ENCODE measurements at regions not wholly inside any gene's neighbourhood (a gene's known extent, or its start where the extent isn't known, plus 50 kb on each side); places are given as distances from the start of the nearest gene placed in this dataset.
"Not testable (repeated sequence)": the region's sequence is repeated elsewhere in the genome, so short reads cannot be mapped to it uniquely, and the experiment has no call there.

DNA sequence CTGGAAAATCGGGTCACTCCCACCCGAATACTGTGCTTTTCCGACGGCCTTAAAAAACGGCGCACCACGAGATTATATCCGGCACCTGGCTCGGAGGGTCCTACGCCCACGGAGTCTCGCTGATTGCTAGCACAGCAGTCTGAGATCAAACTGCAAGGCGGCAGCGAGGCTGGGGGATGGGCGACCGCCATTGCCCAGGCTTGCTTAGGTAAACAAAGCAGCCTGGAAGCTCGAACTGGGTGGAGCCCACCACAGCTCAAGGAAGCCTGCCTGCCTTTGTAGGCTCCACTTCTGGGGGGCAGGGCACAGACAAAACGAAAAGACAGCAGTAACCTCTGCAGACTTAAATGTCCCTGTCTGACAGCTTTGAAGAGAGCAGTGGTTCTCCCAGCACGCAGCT lies 132.5 kb upstream of the TLE4 start:
- DNase-seq, result not testable (repeated sequence)

DNA sequence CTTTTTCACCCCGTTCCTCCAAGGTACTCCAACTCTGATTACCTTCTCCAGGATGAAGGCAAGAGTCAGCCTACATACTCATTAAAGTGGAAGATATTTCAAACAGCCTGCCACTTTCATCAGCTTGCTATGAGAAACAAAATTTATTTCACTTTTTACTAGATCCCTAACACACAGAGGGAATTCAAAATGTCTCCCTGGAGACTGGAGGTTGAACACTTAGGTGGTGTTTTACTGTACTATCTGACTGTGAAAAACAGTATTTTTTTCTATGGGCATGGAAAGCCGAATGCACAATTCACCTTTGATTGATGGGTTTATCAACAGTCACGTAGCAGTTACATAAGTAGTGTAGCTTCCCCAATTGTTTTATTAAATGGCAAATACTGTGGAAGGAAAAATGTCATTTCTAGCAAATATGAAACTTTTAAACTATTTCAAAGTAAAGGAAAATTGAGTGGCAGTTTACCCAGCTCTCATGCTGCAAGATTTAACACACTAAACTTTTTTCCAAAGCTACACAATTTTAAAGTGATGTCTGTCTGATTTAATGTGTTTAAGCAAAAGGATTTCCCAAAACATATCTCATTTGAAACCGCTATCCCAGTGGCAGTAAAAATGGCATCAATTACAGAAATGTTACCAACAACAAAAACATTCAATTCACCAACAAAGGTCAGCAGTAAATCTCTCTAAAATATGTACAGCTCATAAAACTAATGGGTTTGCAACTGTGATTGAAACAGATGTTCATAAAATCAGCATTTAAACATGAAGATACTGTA lies 125.0 kb upstream of the TLE4 start:
- no peak for DNase-seq

DNA sequence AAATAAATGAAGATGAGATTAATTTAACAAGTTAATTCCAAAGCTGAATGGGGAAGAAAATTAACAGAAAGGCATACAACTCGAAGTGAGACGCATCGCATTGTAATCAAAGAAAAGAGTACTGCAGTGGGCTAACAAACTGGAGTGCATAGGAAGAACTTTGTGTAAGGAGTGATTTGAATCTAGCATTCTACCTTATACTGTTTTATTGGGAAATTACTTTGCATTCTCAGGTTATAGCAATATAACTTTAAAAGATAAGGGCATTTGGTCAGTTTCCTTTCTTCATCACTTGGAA lies 124.5 kb upstream of the TLE4 start:
- DNase-seq, result no peak

DNA sequence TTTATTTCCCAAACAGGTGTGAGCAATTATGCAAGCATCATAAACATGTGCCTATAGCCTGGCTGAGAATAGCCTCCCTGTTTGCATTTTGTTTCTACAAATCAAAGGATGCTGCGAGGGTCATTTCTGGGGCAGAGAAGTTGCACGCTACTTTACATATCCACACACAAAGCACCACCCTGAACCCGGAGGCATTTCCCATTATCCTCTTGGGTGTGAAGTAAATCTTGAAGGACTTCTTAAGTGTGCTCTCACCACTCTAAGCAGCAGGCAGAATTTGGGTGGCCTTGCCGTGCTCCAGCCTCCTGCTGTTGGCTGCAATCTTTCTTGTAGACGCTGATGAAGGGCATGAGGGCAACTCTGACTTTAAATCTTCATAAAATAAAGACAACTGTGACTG lies 124.0 kb upstream of the TLE4 start:
- no peak for DNase-seq

DNA sequence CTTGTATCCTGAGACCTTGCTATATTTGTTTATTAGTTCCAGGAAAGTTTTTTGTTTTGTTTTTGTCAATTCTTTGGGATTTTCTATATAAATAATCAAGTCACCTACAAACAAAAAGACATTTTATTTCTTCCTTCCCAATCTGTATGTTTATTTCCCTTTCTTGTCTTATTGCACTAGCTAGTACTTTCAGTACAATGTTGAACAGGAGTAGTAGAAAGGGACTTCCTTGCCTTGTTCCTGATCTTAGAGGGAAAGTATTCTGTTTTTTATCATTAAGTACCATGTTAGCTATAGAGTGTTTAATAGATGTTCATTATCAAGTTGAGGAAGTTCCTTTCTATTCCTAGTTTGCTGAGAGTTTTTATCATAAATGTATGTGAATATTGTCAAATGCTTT lies 119.5 kb upstream of the TLE4 start:
- DNase-seq, result no peak

DNA sequence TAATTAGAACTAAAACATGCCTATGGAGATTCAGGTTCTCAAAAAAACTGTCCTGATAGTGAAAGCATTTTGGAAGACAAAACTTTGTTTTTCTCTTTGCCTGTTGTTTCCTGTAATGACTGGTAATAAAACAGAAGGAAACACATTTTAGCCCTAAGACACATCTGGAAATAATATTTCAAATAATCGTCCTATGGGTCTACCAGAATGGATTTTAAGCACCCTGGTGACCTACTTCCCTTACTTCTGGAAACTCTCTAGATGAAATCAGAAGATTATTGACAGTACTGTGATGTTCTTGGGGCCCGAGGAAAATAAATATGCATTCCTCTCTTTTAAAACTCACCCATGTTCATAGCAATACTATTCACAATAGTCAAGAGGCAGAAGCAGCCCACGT lies 110.1 kb upstream of the TLE4 start:
- no peak for DNase-seq

DNA sequence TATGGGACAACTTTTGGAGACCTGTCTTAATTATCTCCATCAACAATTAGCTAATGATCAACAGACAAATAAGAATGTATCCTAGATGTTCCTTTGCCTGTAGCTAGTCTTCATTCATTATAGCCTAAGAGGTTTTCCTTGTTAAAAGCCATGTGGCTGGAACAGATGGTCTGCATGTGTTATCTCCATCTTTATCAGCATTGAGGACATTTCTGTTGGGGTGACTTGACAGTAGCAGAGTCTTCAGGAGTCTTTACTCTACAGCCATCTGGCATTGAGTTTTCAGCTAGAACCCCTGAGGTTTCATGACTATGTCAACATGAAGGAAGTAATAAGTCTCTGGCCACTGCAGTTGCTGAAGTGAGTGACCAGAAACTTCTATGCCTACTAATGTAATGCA lies 106.6 kb upstream of the TLE4 start:
- DNase-seq, result no peak

DNA sequence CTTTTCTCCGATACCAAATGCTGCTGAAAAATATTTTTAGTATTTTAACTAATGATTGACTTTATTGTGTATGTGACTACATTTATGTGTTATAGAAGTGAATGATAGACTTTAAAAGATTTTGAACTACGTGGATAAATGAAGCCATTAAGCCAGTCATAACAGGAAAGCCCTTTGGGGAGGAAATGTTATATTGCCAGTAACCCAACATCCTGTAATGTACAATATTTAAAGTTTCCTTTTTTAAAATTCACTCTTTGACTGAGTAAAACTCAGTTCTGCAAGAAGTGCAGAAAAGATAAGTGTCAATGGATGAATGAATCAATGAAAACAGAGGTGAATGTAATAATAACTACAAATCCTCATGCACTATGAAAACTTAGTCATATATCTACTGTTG lies 102.6 kb upstream of the TLE4 start:
- DNase-seq, result no peak

DNA sequence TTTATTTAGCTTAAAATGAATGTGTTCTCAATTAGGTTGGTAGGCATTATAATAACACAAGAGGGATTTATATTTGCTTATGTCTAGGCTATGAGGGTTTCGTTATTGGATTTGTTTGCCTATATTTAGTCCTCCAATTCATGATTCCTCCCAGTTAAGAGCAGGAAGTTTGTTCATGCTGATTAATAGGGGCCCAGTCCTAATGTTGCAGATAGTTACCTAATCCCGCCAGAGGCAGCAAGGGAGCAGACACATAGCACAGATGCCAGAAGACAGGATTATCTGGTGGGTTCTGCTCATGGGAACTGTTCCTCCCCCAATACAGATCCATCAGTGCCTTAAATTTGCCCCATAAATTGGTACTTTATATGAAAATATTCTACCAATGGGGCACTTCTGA lies 100.8 kb upstream of the TLE4 start:
- no peak for DNase-seq

DNA sequence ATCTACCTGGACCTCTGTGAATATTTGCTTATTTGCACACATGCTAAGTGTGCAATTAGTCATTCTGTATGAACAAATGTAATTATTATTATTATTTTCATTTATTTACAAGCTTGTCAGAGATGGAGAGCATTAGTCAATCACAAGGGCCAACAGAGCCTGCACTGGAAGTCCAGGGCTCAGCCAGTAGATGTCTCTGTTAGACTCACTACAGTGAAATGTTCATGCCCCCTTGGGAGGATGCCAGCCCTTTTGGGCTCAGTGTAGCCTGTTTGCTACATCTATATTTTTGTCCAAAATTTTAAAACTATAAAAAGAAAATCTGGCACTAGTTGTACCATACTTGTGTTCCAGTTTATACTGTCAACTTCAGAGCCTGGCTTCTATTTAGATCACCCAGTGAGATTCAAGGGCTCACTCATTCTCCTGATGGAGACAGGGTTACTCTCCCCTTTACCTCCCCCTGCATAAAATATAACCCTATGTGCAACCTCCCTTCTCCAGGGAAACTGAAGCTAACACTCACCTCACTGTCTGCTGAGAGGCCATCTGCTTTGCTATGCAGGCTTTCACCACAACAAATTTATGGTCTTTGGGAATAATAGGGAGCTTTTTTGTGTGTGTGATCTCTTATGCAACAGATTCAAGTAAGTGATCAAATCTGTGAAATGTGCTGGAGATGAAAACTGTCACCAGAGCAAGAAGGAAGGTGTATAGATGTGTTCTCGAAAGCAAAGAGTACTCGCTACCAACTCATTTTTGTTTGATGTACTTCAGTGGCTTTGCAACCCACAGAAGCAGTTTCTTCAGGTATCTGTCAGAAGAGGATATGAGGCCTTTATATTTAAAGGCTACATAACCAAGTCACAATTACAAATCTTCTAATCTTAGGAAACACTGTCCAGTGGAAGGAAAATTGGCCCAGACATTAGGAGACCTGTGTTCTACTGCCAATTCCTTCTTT lies 99.9 kb upstream of the TLE4 start:
- DNase-seq, result no peak

DNA sequence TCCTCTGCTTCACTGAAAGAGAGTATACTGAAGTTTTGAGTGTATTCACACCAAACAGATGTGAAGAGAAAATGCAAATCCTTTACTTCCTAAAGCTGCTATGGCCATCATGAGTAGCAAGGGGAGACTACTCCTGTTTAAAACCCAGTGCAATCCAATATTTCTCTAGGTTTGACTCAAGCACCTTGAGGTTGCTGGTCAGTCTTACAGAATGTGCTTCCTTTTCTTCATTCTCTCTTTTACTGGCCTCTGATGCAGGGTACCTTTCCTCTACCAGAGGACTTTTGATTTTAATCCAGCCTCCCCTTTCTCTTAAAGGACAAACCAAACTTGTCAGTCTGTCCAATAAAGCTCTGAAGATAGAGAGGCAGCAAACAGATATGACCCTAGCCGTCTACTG lies 98.1 kb upstream of the TLE4 start:
- DNase-seq, result no peak

DNA sequence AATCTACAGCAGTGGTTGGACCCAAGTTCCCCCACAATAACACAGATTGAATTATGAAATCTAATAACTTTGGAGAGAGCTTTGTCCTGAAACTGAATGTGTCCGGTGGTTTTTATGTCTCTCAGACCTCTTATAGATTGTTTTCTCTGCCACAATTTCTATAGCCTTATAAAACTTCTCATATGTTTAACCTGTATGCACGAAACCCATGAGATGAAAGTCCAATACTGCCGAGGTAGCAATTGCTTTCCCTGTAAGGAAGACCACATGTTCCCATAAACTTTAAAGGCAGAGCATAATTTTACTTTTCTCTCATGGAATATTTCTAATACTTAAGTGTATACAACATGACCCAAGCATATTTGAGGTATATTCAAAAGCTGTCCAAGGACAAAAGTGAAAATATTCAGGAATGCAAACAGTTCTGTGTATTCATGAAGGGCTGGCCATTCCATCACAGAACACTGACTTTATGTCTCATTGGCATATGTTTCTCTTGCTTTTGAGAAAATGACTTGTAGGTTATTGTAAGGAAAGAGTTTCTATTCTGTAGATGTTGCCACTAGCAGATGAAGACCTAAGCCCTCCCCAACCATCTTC lies 94.4 kb upstream of the TLE4 start:
- no peak for DNase-seq

DNA sequence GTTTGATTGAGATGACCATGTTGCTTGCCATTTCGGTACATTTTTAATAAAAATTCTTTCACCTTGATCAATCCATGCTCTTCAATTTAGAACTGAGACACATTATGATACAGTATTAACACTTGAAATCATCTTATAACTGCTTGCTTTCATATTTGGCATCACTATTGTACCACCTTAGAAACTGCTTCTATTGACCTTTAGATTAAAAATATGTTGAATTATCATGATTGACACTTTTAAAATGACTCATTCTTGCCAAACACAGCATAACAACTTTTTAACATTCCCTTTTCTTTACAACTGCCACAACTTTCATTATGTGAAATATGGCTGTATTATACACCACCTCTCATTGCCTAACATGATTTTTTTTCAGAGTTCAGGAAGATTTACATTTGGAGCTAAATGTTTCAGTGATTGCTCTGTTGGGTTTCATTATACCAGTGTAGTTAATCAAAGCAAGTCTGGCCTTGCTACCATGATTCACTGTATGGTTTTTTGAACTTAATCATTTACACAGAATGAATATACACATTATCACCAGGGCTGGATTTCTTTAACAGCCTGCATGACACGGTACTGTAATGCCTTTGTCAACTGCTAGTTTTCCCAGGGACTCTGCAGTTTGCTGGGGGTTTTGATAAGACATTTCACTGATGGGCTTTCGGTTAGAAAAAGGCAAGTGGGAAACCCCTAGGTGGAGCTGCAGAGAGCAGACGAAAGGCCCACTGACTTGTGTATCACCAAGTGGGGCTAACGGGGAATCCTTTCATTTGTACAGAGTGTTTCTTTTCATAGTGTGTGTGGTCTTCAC lies 93.6 kb upstream of the TLE4 start:
- no peak for DNase-seq

DNA sequence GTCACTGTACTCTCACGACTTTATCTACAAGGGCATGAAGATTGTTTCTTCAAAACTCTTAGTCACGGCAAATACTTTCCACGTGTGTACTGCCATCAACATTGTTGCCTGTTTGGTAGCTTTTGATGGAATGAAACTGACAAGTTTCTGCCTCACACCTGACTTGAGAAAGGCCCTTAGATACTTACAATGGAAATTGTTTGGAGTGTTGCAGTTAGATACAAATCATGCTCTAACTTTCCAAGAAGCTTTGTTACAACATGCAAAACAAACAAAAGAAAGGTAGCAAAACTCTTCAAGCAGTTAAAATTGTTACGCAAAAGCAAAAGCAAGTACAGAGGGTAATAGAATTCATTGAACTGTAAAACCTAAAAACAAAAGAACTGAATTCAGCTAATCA lies 91.1 kb upstream of the TLE4 start:
- no peak for DNase-seq

DNA sequence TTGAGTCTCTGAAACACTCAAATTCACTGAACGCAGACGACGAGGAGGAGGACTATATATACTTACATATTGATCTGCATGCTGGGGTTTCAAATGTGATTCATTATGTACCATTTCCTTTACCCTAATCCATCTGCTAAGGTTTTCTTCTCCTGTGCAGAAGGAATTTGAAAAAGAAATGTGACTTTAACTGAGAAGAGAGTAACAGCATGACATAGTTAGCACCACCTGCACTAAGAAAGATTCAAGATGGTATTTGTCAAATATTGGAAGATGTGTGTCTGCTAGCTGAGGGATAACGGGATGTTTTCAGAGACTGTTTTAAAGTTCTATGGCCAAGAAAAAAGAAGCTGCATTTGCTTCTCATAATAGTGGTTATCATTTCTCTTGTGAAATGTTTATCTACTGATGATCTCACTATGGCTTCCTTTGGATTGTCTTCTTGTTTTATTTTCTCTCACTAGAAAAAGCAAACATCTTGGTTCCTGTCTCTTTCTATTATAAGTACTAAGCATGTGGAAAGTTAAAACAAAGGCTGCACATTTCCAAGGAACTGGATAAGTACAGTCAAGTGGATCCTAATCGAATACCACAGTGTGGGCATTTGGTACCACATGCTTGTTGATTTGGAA lies 89.8 kb upstream of the TLE4 start:
- no peak for DNase-seq

DNA sequence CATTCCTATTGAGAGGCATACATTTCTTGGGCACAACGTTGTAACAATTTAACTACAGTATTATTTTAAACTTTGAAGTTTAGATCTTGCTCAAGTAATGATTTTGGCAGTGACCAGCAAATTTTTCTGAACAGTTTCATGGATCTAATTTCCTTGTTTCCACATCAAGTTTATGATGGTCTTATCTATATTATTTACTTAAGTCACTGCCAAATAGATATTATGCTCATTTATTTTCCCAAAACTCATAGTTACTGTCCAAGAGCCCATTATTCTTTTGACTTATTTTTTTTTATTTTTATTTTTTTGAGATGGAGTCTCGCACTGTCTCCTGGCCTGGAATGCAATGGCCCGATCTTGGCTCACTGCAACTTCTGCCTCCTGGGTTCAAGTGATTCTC lies 86.5 kb upstream of the TLE4 start:
- no peak for DNase-seq

DNA sequence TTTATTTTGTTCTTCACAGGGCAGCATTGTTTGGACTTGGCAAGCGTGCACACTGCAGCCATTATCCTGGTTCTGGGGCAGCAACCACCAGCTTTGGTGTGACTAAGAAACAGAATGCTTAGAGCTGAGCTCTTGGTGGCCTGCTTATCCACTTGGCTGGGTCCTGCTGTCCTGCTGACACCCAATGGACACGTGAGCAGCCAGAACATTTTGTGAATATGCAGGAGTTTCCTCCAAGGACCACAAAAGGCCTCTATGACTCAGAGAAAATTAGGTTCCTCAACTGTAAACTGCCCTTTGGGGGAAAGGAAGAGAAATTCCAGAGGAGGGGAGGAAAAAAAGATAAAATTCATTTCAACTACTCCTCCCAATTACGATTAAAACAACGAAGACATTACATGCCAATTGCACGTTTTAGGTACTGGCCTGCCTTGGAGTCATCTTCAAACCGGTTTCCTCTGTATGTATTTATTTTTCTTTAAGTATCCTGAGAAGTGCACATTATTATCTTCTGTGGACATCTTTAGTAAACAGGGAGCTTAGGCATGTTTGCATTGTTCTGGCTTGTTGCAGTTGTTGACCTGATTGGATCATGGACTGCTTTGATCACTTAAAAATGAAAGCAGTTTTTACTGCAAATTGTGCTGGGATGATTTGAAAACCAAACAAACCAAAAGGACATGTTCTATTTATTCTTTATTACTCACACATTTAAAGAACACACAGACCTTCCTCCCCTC lies 82.3 kb upstream of the TLE4 start:
- DNase-seq, result no peak

DNA sequence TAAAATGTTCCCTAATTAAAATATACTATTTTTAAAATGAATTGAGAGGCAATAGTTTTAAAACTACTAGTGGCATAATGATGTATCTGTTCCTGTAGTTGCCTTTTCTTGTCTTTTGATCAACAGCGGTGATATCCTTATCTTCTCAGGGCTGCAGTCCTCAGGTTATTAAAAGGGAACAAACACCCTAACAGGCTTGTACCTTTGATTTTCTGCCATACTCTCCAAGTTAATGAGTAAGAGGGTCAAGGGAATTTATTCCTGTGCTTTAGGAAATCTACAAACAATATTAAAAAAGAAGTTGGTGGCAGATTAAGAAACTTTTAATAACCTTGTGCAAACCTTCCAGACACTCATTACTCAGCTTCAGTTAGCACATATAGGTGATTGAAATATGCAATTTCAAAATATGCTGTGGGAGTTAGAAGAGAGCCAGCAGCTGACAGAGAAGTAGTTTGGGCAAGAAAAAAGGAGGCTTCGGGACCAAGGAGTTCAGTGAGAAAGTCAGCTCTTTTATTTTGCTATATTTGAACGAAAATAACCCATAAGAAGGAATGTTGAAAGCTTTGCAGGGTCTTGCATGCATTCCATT lies 81.0 kb upstream of the TLE4 start:
- DNase-seq, result no peak

DNA sequence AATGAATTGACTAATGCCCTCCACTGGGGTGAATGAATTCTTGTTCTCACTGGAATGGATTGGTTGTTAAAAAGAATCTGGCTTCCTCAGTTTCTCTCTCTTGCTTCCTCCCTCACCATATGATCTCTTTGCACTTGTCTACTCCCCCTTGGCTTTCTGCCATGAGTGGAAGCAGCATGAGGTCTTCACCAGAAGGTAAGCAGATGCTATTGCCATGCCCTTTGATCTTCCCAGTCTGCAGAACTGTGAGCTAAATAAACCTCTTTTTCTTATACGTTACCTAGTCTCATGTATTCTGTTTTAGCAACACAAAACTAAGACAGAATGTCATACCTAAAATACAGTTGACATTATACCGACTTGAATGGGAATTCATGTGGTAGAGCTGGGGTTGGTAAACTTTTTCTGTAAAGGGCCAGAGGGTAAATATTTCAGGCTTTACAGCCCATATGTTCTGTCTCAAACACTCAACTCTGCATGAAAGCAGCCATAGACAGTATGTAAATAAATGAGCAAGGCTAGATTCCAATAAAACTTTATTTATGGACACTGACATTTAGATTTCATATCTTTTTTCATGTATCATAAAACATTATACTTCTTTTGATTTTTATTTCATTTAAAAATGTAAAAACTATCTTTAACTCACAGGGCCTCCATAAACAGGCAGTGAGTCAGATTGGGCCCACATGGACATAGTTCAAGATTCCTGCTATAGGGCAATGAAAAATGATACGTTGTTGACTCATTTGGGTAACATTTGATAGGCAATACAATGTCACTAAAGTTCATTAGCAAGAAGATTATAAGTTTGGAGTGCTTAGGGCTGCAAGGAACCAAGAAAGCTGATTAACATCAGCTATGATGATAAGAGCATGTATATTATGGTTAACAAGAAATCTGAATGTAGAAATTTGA lies 79.4 kb upstream of the TLE4 start:
- DNase-seq, result no peak

DNA sequence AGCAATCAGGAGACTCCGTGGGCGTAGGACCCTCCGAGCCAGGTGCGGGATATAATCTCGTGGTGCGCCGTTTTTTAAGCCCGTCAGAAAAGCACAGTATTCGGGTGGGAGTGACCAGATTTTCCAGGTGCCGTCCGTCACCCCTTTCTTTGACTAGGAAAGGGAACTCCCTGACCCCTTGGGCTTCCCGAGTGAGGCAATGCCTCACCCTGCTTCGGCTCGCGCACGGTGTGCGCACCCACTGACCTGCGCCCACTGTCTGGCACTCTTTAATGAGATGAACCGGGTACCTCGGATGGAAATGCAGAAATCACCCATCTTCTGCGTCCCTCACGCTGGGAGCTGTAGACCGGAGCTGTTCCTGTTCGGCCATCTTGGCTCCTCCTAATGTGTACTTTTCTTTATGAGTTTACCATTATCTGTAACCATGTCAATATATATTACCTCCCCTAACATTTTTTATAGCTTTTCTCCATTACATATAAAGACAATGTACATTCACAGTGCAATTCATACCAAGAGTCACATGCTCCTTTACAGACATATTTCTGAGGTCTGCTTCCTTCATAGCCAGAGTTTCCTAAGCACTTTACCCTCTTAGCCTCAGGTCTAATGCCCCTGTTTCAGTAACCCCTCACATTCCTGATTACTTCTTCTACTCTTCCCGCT lies 71.4 kb upstream of the TLE4 start:
- not testable (repeated sequence) for DNase-seq
